HUES64 (cell line): ENCODE measurements at regions not wholly inside any gene's neighbourhood (a gene's known extent, or its start where the extent isn't known, plus 50 kb on each side); places are given as distances from the start of the nearest gene placed in this dataset.

Source experiments
- H3K27ac ChIP-seq: 2 replicates; pipeline ENCODE4 v1.7.0; 2013; ENCODE audit warnings: low read depth, low read length, inconsistent platforms
- H3K27me3 ChIP-seq: 2 replicates; pipeline ENCODE4 v1.6.1; 2013; ENCODE audit warnings: mild to moderate bottlenecking, low read length; ENCODE audit not compliant: insufficient read depth
- H3K36me3 ChIP-seq: 2 replicates; pipeline ENCODE4 v1.6.1; 2013; ENCODE audit warnings: mild to moderate bottlenecking, low read length; ENCODE audit not compliant: insufficient read depth
- H3K4me1 ChIP-seq: 2 replicates; pipeline ENCODE4 v1.6.1; 2013; ENCODE audit warnings: mild to moderate bottlenecking, low read length, moderate library complexity; ENCODE audit not compliant: insufficient read depth
- H3K4me3 ChIP-seq: 2 replicates; pipeline ENCODE4 v1.5.1; 2013; ENCODE audit warnings: mild to moderate bottlenecking, low read length, moderate library complexity
- H3K9ac ChIP-seq: 2 replicates; pipeline ENCODE4 v1.6.1; 2013; ENCODE audit warnings: mild to moderate bottlenecking, low read depth, low read length
- H3K9me3 ChIP-seq: 2 replicates; pipeline ENCODE4 v1.6.1; 2013; ENCODE audit warnings: low read depth, low read length; ENCODE audit not compliant: insufficient read depth
- WGBS: fragments of 150-250, 120-280 bp; methylation state at CpG from one replicate; pipeline ENCODE4 v1.1.7; 2013; ENCODE audit warnings: missing lambda C conversion rate; 5-methylcytosine and 5-hydroxymethylcytosine counted together

DNA sequence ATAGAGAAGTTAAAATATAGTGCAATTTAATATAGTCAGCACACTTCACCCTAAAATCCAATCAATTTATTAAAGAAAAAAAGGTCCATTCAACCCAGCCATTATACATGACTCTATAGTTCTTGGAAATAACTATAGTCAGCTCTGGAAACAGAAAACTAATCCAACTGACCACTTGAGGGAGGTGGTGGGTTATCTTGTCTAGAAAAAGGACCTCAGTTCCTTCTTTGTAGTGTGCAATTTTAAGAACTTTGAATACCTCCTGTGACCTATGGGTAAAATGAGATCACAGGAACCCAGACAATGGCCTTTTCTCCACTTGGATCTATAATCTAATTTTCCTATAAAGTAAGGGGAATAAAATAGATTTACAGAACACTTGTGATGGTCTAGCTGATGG lies 163.6 kb upstream of the CENPW start:
- Histone ChIP-seq H3K4me1 (peaks cover 13% of the 10 kb centered on the region), H3K9me3 (no peaks in the 10 kb centered on the region), H3K9ac (no peak overlapping the region), H3K36me3 (no peaks in the 10 kb centered on the region), H3K4me3 (no peak overlapping the region), H3K27me3 (no peaks in the 10 kb centered on the region), H3K27ac (no peak overlapping the region)

GRCh38 chr6:126180585-126180984 lies 159.3 kb upstream of the CENPW start:
- Histone ChIP-seq H3K4me1 (peaks cover 26% of the 10 kb centered on the region), H3K27ac (peak overlapping the region; percentile 84), H3K9me3 (no peaks in the 10 kb centered on the region), H3K4me3 (no peak overlapping the region), H3K36me3 (no peaks in the 10 kb centered on the region), H3K27me3 (no peaks in the 10 kb centered on the region), H3K9ac (peak overlapping the region; percentile 40; the same call in 1 of the 2 replicates)
- 95% methylated on average over 2 of the region's 4 CpGs for WGBS

DNA sequence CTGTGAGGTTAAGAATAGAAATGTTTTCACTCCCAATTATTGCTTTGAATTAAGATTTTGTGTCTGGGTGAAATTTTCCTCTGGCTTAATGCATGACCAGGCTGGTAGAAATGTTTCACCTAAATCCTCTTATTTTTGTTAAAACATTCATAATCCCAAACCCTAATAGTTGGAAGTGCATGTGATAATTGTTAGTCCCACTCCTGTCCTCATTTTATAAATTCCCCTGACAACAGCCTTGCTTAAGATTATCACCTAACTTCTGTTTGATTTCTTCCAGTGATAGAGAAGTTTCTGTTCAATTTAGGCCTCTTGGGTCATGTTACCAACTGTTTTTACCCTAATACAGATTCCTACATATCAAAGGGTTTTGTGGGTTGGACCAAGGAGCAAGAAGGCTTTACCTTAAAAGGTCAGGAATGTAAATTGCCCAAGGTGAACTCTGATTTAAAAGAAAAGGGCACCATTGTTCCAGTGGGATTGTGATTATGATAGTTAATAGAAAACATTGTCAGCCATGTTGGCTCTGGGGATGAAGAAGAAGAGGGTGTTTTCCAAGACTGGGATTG lies 158.7 kb upstream of the CENPW start:
- H3K4me1 ChIP-seq = peaks cover 26% of the 10 kb centered on the region
- H3K27me3 ChIP-seq = no peaks in the 10 kb centered on the region
- H3K9me3 ChIP-seq = no peaks in the 10 kb centered on the region
- H3K36me3 ChIP-seq = no peaks in the 10 kb centered on the region
- peak overlapping the region; percentile 84 for H3K27ac ChIP-seq
- H3K4me3 ChIP-seq = peak overlapping the region; percentile 1; the same call in 1 of the 2 replicates
- peak overlapping the region; percentile 40; the same call in 1 of the 2 replicates for H3K9ac ChIP-seq

DNA sequence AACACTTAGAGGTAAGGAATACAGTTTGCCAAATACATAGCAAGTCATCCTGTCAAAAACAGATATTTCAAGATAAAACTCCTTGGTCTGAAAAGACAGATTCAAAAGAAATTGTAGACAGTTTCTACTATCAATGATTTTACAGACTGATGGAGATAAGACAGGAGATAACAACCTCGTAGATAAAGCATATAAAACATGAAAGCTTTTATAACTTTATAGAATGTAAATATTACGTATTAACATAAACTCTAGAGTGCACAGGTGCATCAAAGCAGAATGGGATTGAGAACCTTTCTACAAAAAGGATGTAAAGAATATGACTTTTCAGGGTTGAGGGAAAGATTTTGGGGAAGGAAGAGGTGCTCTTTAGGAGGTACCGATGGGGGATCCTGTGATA lies 158.0 kb upstream of the CENPW start:
- no peak overlapping the region for H3K4me3 ChIP-seq
- no peaks in the 10 kb centered on the region for H3K9me3 ChIP-seq
- no peaks in the 10 kb centered on the region for H3K27me3 ChIP-seq
- H3K27ac ChIP-seq = peak overlapping the region; percentile 84
- H3K4me1 ChIP-seq = peaks cover 26% of the 10 kb centered on the region
- H3K36me3 ChIP-seq = no peaks in the 10 kb centered on the region
- H3K9ac ChIP-seq = no peak overlapping the region
- 98% methylated on average over 2 of the region's 3 CpGs for WGBS

DNA sequence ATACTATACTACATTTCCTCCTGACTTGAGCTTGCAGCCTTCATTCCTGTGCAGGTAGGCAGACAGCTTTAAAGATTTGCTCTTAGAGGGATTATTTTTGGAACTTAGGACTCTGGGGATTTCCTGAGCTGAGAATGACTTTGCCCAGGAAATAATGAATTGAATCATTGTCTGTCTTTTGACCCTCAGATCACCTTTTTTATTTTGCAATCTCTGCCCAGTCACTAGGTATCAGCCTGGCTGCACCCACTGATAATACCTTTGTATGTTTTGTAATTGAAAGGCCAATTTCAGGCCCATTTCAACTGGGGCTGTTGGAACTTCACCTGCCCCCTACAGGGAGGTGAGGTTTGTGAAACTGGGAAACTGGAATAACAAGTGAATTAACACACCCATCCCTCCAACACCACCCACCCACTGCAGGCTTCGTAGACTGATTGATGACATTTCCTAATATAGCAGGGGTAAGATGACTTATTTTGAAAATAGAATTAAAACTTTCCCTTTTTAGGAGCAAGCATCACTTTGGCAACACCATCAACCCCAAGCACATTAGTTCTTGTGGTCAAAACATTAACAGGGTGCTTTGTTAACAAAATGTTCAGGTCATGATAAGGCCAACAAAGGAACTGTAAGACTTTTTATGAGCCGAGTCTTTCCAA lies 157.1 kb upstream of the CENPW start:
- Histone ChIP-seq H3K4me3 (no peak overlapping the region), H3K27ac (peak overlapping the region; percentile 84), H3K36me3 (no peaks in the 10 kb centered on the region), H3K9me3 (no peaks in the 10 kb centered on the region), H3K9ac (no peak overlapping the region), H3K27me3 (no peaks in the 10 kb centered on the region), H3K4me1 (peaks cover 26% of the 10 kb centered on the region)
- 95% methylated on average over 1 of the region's 2 CpGs for WGBS

DNA sequence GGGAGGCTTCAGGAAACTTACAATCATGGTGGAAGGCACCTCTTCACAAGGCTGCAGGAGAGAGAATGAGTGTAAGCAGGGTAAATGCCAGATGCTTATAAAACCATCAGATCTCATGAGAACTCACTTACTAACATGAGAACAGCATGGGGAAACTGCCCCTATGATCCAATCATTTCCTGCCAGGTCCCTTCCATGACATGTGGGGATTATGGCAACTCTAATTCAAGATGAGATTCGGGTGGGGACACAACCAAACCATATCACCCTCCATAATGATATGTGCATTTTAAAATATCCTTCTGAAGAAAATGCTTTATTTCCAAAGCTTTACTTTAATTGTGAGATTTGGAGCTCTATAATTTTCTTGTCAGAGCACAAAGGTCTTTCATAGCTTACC lies 154.1 kb upstream of the CENPW start:
- no peak overlapping the region for H3K4me3 ChIP-seq
- H3K27ac ChIP-seq = no peak overlapping the region
- H3K36me3 ChIP-seq = no peaks in the 10 kb centered on the region
- peaks cover 18% of the 10 kb centered on the region for H3K4me1 ChIP-seq
- no peak overlapping the region for H3K9ac ChIP-seq
- no peaks in the 10 kb centered on the region for H3K9me3 ChIP-seq
- no CpG with 5 or more reads among the region's 1 CpG for WGBS
- no peaks in the 10 kb centered on the region for H3K27me3 ChIP-seq

GRCh38 chr6:126188279-126188909 lies 151.5 kb upstream of the CENPW start:
- Histone ChIP-seq H3K9ac (no peak overlapping the region), H3K4me1 (no peaks in the 10 kb centered on the region), H3K27ac (no peak overlapping the region), H3K9me3 (no peaks in the 10 kb centered on the region), H3K4me3 (no peak overlapping the region), H3K27me3 (no peaks in the 10 kb centered on the region), H3K36me3 (no peaks in the 10 kb centered on the region)
- WGBS = 100% methylated on average over 1 of the region's 1 CpG

GRCh38 chr6:126195625-126196236 lies 144.2 kb upstream of the CENPW start:
- Histone ChIP-seq H3K4me3 (no peak overlapping the region), H3K9me3 (no peaks in the 10 kb centered on the region), H3K27ac (no peak overlapping the region), H3K27me3 (no peaks in the 10 kb centered on the region), H3K4me1 (no peaks in the 10 kb centered on the region), H3K36me3 (no peaks in the 10 kb centered on the region), H3K9ac (no peak overlapping the region)
- 90% methylated on average over 1 of the region's 1 CpG for WGBS

DNA sequence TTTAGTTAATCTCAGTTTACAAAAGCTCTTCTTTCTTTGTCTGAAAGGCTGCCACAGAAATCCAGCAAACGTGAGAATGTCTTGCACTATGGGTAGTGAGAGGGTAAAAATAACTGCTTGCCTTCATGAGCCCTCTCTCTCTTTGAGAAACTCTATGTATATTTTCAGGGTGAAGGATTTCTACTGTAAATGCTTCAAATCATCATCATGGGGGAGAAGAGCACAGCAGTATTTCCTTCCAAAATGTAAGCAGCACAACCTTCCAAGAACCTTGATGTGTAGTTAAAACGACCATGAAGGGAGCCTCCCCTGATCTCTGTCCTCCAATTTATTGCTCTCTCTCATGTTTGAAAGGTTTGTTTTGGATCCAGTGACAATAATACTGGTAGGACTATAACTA lies 141.3 kb upstream of the CENPW start:
- H3K9me3 ChIP-seq = no peaks in the 10 kb centered on the region
- no peak overlapping the region for H3K9ac ChIP-seq
- no peak overlapping the region for H3K4me3 ChIP-seq
- WGBS = 86% methylated on average over 2 of the region's 2 CpGs
- H3K27ac ChIP-seq = no peak overlapping the region
- no peaks in the 10 kb centered on the region for H3K27me3 ChIP-seq
- H3K36me3 ChIP-seq = no peaks in the 10 kb centered on the region
- no peaks in the 10 kb centered on the region for H3K4me1 ChIP-seq

- Histone ChIP-seq H3K9ac (no peak overlapping the region), H3K27ac (no peak overlapping the region), H3K27me3 (no peaks in the 10 kb centered on the region), H3K36me3 (no peaks in the 10 kb centered on the region), H3K9me3 (no peaks in the 10 kb centered on the region), H3K4me3 (no peak overlapping the region), H3K4me1 (no peaks in the 10 kb centered on the region)
- WGBS = 93% methylated on average over 1 of the region's 1 CpG
Measured at GRCh38 chr6:126199466-126199865, 140.4 kb upstream of the CENPW start.

- Histone ChIP-seq H3K27ac (no peak overlapping the region), H3K9ac (no peak overlapping the region), H3K9me3 (no peaks in the 10 kb centered on the region), H3K4me3 (no peak overlapping the region), H3K36me3 (no peaks in the 10 kb centered on the region), H3K4me1 (no peaks in the 10 kb centered on the region), H3K27me3 (no peaks in the 10 kb centered on the region)
- WGBS = 90% methylated on average over 2 of the region's 2 CpGs
Measured at GRCh38 chr6:126202707-126203106, 137.2 kb upstream of the CENPW start.
